Left hindlimb (tissue), 1 donor: ENCODE measurements at regions not wholly inside any gene's neighbourhood (a gene's known extent, or its start where the extent isn't known, plus 50 kb on each side); places are given as distances from the start of the nearest gene placed in this dataset.

Experiments used
- DNase-seq: peaks from one replicate; pipeline ENCODE4 v3.0.0-alpha.2; 2018

DNA sequence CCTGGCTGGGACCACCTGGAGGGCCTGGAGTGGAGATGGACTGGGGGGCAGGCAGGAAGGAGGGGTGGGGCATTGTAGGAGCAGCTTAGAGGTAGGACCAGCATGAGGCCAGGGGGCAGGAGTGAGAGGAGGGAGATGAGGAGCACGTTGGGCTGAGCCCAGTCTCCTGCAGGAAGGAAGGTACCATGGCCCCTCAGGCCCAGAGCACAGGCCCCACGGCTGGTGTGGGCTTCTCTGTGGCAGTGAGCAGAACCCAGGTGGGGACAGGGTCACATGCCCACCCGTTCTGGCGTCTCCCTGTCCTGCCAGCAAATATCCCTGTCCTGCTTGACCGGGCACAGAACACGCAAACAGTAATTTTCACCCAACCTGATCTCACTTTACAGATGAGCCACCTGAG, 141.8 kb downstream of the ENGASE start:
- no peak for DNase-seq

DNA sequence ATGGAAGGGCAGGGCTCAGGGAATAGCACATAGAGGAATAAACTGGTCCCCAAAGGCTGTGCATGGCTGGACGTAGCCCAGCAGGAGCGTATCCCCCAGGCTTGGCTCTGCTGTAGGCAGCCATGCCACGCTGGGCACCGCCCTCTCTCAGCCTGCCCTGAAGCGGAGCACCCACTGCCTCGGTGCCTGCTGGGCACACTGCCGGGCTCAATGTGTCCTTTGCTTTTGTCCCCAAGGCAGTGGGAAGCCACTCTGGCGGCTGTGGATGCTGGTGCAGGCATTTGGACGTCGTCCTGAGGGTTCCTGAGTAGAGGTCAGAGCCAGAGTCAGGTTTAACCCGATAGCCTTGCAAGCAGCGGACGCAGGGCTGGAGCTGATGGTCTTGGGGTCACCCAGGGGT, 141.0 kb downstream of the ENGASE start:
- DNase-seq = no peak

DNA sequence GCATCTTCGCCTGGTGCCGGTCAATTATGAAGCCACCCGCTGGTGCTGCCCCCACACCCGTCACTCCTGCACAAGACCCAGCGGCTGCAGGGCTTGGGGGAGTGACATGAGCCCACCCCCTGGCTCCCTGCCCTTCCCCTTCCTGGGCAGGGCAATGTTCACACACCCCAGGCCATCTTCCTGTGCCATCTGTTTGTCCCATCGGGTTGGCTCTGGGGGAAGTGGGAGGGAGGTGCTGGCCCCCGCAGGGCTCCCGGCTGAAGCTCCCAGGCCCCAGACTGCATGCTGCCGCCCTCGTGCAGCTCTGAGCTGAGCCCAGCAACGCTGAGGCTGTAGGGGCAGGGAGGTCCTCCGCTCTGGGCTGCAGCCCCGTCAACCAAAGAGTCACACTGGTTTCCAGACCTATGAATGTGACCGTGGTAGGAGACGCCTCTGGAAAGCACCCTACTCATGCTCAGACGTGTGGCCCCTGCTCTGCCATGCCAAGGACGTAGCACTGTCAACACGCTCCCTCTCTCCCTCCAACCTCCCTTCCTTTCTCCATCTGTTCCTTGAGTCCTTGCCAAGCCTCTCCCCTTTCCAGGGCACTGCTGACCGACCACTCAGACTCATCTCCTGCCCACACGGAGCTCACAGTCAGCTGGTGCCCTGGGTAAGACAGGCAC, 140.4 kb downstream of the ENGASE start:
- no peak for DNase-seq

DNA sequence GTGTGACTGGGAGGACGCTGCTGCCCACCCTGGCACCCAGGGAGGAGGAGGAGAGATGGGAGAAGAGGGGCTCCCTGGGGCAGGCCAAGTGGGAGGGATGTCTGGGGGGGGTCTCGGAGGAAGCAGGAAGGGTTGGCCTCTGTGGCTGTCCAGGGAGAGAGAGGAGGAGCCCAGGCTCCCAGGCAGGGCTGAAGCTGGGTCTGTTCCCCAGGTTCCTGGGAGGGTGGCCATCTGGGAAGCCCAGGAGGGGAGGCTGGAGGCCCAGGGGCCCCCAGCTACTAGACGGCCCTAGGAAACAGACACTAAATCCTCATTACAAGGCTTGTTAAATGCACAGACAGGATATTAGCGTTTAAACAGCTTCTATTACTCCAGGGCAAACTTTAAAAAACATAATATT, 139.8 kb downstream of the ENGASE start:
- DNase-seq = no peak

DNA sequence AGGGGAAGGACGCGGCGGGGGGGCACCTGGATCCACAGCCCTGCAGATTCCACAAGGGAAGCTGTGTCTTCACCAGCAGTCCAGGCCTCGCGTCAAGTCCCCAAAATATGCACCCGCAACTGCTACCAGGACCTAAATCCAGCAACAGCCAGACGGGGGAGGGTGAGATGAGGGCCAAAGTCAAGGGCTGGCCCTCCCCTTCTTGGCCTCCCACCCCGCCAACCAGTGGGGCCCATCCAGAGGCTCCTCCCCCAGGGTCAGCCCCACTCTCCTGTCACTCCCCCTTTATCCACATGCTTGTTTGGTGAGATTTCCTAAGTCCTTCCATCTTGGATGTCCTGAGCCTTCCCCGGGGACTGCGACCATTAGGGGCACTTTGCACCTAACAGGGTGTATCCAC, 138.7 kb downstream of the ENGASE start:
- no peak for DNase-seq

DNA sequence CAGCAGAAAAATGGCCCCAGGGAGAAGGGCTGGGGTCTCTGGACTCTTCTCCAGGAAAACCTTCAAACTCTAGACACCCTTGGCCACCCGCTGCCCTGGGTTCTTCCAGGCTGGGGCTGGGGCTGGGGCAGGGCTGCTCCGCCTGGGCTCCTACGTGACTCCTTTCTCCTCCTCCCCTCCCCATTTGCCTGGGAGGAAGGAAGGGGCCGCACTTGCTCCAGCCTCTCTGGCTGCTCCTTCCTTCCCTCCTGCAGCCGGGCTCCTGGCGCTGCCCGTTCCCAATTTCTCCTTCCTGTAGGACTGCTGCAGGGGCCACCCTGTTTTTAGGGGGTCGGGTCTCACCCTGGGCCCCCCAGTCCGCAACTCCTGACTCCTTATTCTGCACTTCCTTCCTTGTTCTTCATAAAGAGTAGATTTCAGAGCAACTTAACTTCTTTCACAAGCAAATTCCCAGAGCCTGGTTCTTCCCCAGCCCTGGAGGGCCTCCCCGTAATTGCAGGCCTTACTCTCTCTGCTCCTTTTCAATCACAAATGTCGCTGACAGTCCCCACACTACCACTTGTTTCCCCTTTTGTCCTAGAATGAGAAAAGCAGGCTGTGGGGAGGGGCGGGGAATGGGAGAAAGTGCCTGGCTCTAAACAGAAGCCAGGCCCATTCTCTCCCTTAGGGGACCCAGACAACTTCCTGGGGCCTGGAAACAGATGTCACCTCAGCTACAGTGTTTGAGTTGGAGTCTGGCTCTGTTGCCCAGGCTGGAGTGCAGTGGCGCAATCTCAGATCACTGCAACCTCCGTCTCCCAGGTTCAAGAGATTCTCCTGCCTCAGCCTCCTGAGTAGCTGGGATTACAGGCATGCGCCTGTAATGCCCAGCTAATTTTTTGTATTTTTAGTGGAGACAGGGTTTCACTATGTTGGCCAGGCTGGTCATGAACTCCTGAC, 137.8 kb downstream of the ENGASE start:
- DNase-seq = no peak

DNA sequence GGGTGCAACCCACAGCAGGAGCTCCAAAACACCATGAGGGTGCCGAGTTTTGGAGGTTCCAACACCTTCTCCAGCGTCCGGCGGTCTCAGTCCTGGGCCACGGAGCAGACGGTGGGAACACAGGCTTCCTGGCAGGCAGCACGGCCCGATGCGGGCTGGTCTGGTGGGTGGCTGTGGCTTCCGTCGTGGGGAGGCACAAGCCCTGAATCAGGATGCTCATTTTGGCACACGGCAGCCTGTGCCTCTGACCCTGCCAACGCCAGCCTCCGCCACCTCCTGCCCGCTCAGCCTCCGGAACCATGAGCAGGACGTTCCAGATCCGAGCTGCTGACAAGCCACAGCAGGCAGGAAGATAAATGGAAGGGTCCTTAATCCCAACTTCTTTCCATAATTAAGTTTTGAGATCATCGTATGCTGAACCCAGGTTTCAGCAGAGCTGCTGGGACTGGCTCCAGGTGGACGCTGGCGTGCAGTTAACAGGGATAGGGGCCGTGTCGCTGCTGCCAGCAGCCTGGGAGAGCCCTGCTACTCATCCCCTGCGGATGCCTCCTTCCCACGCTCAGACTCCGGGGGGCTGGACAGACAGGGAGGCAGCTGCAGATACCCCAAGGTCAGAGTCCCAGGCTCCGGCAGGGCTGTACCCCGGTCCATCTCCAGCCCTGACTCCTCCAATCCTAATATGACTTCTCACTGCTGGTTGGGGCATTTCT, 136.6 kb downstream of the ENGASE start:
- no peak for DNase-seq

DNA sequence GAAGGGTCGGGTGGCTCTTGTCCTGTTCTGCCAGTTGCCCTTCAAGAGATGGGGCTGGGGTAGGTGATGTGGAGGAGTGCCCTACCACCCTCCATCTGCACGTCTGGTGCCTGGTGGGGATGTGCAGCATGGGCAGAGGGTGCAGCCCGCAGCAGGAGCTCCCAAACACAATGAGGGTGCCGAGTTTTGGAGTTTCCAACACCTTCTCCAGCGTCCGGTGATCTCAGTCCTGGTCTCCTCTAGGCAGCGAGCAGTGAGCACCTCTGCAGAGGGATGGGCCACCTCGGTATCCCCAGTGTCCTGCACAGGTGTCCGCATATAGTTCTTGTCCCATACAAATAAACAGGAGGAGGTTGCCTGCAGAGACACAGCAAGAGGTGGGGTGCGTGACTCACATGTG, 136.0 kb downstream of the ENGASE start:
- DNase-seq = no peak

DNA sequence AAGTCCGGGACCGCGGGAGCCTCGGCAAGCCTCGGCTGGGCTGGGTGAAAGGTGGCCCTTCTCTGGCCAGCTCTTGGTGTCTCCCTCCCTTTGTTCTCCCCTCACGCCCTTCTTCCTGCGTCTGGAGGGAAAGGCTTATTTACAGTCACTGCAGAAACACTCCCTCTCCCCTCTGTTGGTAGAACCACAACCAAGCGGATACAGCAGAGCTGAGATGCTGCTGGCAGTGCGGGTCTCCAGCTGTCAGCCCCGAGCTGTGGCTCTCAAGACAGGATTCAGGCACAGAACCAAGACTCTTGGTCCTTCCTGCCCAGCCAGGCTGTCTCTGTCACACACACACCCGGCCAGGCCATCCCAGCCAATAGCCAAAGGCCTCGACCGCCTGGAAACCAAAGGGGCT, 133.3 kb downstream of the ENGASE start:
- no peak for DNase-seq

DNA sequence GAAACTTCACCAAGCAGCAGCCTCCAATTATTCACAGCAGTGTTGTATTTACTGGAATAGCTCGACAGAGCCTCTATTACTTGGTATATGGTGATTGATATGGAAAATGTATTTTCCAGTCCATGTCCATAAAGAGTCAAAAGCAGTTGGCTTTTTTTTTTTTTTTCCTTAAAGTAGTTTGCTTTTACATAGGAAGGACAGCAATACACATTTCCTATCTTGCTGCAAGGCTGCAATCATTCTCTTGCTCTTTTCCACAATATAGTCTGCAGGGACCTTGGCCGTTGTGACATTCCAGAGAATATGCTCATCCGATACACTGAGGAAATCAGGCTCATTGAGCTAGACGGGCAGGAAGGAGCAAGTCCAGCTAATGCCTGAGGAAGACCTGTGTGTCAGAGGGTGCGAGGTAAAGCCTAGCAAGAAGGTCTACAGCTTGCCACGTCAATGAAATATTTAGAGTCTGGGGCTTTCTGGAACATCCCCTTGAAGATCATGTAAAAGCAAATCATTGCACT, 131.1 kb downstream of the ENGASE start:
- no peak for DNase-seq

DNA sequence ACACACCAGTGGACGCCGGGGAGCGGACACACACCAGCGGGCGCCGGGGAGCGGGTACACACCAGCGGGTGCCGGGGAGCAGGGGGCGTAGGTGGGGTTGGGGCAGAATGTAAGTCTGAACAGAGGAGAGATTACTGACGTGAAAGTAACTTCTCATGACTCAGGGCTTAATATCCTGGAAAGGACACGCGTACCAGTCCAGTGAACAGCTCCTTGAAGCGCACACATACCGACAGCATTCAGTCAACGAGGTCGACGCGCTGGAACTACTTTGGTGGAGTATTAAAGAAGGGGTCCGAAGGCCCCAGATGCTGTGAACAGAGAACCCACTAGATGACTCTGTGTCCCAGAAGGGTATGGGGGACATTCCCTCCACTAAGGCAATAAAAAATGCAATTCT, 129.6 kb downstream of the ENGASE start:
- no peak for DNase-seq

DNA sequence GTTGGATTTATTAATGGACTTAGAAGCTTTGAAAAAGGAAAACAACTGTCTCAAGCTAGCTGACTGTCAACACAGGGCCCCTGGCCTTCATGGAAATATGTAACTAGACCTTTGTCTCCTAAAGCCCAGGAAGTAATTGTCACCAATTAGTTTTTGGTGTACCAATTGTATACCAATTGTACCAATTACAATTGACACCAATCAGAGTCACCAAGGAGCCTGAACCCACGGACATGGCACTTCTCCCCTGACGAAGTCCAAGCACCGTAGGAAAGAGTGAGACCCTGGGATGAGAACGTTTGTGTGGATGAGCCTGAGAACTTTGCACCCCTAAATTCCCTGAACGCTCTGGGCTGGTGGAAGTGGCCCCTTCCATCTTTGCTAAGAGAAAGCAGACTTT, 129.0 kb downstream of the ENGASE start:
- DNase-seq = no peak

DNA sequence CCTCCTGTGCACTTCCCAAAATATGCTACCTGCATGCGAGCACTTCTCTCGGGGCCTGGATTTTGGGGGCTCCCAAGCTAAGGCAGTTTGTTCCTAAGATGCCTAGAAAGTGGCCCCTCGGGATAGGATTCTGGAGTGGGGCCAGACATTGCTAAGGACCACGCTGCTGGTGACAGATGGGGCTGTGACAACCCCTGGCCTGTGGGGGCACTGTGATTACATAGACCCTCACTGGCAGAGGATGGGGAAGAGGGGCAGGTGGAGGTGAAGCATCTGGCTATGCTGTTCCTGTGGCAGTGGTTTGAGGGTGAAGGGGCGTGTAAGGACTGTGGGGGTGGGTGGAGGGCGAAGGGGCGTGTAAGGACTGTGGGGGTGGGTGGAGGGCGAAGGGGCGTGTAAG, 128.4 kb downstream of the ENGASE start:
- DNase-seq = no peak

DNA sequence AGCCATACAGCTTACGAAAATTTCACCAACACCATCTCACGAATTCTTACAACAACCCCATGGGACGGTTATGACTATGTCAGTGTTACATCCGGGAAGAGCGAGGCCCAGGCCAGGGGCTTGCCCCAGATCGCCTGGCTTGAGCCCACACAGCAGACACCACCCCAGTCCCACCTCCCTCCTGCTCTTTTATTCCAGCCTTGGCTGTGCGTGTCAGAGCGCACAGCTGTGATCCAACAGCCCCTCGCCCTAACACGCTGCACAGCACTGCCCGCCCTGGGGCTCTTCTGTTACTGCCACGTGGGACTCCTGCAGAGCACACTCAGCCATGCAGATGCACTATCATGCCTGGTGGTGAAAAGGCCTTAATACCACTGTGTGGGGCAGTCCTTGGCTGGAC, 127.9 kb downstream of the ENGASE start:
- peak; percentile 67 for DNase-seq

DNA sequence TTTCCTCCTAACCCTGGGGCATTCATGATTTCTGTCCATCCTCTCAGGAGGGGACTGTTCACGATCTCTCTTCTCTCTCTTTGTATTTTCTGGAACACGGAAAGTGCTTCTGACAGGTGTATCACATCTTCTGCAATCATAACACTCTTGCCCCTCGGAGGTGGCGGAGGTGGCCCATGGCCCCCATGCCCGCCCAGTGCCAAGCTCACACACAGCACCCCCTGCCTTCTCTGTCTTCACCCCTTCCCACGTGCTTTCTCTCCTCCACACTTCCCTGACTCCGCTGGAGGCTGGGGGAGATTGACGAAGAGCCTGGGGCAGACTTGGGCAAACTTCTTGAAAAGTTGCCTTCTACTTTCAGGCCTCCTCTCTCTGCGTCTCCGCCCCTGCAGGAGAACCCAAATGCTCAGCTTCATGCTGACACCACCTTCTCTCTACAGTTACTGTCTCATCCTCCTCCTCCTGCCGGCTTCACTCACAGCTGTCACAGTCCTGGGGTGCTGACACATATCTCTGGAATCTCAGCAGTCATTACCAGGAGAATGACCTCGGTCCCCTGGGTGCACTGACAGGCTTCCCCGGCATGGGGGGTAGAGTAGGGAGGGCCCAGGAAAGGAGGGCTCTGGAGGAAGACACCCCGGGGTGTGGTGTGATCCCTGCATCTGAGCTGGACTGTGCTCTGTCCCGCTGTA, 127.1 kb downstream of the ENGASE start:
- DNase-seq = no peak

DNA sequence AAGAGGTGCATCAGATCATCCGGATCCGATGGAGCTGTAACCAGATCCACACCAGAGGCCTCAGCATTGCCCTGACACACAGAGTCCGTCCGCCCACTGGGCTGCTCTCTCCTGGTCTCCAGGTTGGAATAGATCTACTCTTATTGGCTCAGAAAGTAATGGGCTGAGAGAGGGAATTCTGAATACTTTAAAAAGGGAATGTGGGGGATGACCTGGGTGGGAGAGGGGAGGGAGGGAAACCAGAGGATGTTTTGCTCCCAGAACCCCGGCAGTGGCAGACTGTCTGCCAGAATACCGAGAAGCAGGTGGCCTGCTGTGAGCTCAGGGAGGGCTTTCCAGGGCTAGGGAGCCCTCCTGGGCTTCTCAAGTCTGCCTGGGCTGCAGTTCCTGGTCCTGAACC, 126.5 kb downstream of the ENGASE start:
- DNase-seq = no peak

DNA sequence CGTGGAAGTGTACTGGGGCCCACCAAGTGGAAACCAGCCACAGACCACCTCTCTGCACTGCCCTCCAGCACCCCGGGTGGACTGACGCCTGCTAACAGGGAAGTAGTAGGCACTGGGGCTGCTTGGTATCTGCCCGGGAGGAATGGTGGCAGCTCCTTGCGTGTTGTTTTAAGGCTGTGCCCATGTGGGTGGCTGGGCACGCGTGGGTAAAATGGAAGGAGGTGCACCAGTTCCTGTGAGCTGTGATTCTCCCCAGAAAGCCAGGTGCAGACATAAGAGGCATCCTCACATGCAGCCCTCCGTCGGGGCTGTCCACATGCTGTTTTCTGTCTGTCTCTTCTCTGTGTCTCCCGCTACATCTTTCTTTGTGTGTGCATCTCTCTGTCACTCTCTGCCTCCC, 122.3 kb downstream of the ENGASE start:
- DNase-seq = no peak

DNA sequence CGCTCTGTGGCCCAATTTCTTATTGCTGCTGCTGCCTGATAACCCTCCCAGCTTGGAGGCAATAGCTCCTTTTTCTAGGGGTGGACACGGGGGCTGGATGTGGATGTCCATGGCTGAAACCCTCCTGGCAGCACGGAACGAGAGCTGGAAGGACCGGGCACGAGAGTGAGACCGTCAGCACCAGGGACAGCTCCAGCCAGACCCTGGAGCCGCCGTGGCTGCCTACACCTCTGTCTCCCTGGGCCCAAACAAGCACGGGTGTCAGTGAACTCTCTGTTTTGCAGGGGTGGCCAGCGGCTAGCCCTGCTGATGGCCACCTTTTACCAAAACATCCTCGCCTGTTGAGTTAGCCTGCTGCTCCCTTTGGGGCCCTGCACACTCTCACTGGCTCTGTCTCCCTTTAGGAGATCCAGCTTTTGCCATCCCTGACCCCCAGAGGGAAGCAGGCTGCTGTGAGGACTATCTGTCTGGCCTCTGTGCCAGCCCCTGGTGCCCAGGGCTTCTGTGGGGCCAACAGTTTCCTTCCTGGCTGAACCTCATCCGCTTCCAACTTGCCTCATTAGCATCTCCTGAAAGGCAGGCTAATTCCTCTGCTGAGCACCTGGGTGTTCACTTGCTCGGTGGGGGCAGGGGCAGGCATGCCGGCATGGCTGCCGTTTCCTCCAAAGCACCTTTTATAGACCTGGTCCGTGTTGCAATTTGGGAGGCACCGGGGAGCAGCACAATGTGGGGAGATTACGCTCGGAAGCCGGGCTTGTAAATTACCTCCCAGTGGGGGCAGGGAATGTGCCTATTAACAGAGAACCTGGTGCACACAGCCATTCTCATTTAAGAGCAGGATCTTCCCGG, 118.1 kb downstream of the ENGASE start:
- DNase-seq = peak; percentile 52

DNA sequence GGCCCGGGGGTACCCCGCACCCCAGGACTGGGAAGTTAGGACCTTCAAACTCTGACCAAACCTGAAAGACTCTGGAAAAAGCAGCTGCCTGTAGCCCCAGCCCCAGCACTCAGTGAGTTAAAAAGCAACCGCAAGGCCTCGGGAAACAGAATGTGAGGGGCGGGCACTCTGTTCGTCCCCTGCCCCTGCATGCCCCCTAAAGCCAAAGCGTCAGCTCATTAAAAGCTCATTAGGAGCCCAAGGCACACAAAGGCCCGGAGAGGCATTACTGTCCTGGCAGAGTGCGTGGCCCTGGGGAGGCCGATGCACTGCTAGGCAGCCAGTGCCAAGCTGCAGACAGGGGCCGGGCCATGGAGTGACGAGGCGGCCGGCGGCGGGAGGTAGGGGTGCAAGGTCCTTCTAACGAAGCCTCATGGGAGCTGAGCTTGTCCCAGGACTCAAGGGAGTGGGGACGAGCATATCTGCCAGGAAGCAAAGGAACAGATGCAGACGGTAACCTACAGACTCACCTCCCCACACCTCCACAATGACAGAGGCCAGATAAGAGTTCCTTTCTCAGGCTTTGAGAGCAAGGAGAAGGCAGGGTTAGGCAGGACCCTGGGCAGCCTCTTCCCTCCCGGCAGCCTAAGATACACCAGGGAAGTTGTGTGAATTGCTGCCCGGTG, 116.8 kb downstream of the ENGASE start:
- no peak for DNase-seq

DNA sequence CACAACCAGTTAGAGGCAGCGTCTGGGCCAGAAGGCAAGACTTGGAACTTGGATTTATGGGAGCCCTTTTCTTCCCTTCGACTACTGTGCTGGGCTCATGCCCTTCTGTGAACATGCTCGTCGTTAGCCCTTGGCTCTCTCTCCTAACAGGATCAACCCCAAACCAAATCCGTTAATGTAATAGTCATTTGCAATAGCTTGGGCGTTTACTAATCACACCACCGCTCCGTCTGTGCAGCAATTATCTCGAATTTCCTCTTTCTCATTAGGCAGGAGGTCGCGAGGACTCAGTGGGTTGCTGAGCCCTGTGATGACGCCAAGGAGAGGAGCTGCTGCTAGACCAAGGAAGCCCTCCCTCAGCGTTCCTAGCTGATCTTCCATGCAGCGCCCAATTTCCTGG, 114.7 kb downstream of the ENGASE start:
- DNase-seq = no peak

DNA sequence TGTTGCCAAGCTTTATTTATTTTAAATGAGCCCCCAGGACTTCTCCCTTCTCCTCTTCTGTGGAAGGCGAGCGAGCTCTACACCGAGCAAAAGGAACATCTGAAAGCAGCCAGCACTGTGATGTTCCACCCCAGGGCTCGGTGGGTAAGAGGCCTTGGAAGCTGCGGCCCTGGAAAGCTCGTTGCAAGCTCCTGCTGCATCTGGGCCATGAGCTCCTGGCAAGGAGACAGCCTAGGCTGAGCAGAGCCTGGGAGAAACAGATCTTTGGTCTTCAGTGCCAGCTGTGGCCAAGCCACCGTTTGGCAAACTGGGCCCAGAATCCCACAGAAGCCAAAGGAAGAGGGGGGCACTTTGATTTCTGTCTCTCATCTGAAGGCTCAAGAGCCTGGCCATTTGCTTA, 114.1 kb downstream of the ENGASE start:
- DNase-seq = no peak
